ENCODE measurements at regions not wholly inside any gene's neighbourhood (a gene's known extent, or its start where the extent isn't known, plus 50 kb on each side); places are given as distances from the start of the nearest gene placed in this dataset.

- peak overlapping the region; percentile 81 for H3K4me2 ChIP-seq (ENCODE audit: low read length)
- H3K4me1 ChIP-seq (ENCODE audit: control insufficient read depth in 1 of 2, insufficient read depth in 2 of 2, low read length in 2 of 2): peaks cover 54 to 57% of the 10 kb centered on the region in 2 experiments
- intact Hi-C loops (cut with micrococcal nuclease): no loop called here
- H3K27ac ChIP-seq (ENCODE audit: low read depth, low read length): peak overlapping the region; percentile 92
- POLR2A ChIA-PET: interaction anchor here (0.6 to 2.0 kb wide), 4 partner anchors 7 to 167 kb away, joined by 3 to 6 read pairs (median 6); partner anchors contain the start of gene RRBP1
- ATAC-seq: no peak
- RAD21 ChIA-PET (ENCODE audit: low non-redundant PET in 1 of 2, low total read pairs in 2 of 2, uncharacterized antibody in 2 of 2, unreplicated experiment in 2 of 2): interaction anchor here (0.7 to 1.2 kb wide), 2 partner anchors 167 kb away, joined by 3 read pairs; partner anchors contain the start of gene RRBP1 (in 2 of the 2)
- no peaks in the 10 kb centered on the region for H3K27me3 ChIP-seq (ENCODE audit: insufficient read depth, low read length)
- H3K36me3 ChIP-seq (ENCODE audit: control insufficient read depth in 1 of 2, insufficient read depth in 2 of 2, low read length in 2 of 2): no peaks in the 10 kb centered on the region
- H2AFZ ChIP-seq (ENCODE audit: low read depth, low read length, poor library complexity, severe bottlenecking): no peak overlapping the region
- H4K20me1 ChIP-seq (ENCODE audit: insufficient read depth): no peaks in the 10 kb centered on the region
- TF ChIP-seq SRF (IDR thresholded peaks at IDR 0.05; ENCODE audit: low read depth): no peak
- no peak for DNase-seq (ENCODE audit: low read depth, low spot score)
- no peaks in the 10 kb centered on the region for H3K9me3 ChIP-seq (ENCODE audit: control insufficient read depth in 1 of 2, insufficient read depth in 1 of 2, low read depth in 1 of 2, low read length in 2 of 2)
- BruUV-seq (replicated peaks): TSS peak; percentile 77
- H3K79me2 ChIP-seq (ENCODE audit: insufficient read depth, low read length): no peaks in the 10 kb centered on the region
- H3K9ac ChIP-seq (ENCODE audit: low read length): peak overlapping the region; percentile 57
- H3K9me2 ChIP-seq (ENCODE audit: insufficient read depth): no peaks in the 10 kb centered on the region
- H3K4me3 ChIP-seq (replicated peaks in 1 of 2; ENCODE audit: low read depth in 1 of 2, low read length in 2 of 2): peak overlapping the region; percentile 21 to 45; a peak in 3 of 4 replicates
- CTCF ChIA-PET: interaction anchor here (1.4 to 2.1 kb wide), 2 partner anchors 167 kb away, joined by 7 to 8 read pairs; partner anchors contain the start of gene RRBP1
These were observed 119.3 kb downstream of the SNX5 start for GRCh38 chr20:17849138-17849900.

- Histone ChIP-seq H3K79me2 (ENCODE audit: insufficient read depth, low read length) (no peaks in the 10 kb centered on the region), H3K4me1 (ENCODE audit: control insufficient read depth in 1 of 2, insufficient read depth in 2 of 2, low read length in 2 of 2) (peaks cover 59 to 62% of the 10 kb centered on the region in 2 experiments)
- POLR2A ChIA-PET: interaction anchor here (1.7 to 1.9 kb wide), 2 partner anchors 18 to 25 kb away, joined by 5 to 6 read pairs; no protein-coding TSS in a partner anchor
- no peak for TF ChIP-seq YY1 (IDR thresholded peaks at IDR 0.05; ENCODE audit: extremely low read depth, insufficient replicate concordance, low read depth, low read length)
- TF ChIP-seq TCF7L2 (IDR thresholded peaks at IDR 0.05; ENCODE audit: borderline replicate concordance, extremely low read depth, insufficient read depth, insufficient read length): no peak
- TF ChIP-seq EGR1 (IDR thresholded peaks at IDR 0.05; ENCODE audit: low read depth): no peak
- TF ChIP-seq CTCF (IDR thresholded peaks at IDR 0.05 in 2 of 3, conservative IDR thresholded peaks at IDR 0.05 in 1 of 3; ENCODE audit: borderline replicate concordance in 1 of 3, insufficient read depth in 1 of 3, low read depth in 2 of 3, low read length in 2 of 3): no peak
- no peak for TF ChIP-seq MAX (IDR thresholded peaks at IDR 0.05)
- no peak for TF ChIP-seq FOSL1 (IDR thresholded peaks at IDR 0.05; ENCODE audit: low read depth)
- no peak for TF ChIP-seq RAD21 (IDR thresholded peaks at IDR 0.05; ENCODE audit: low read depth)
- TF ChIP-seq CBX3 (IDR thresholded peaks at IDR 0.05; ENCODE audit: low read depth): no peak
- no peak for TF ChIP-seq SRF (IDR thresholded peaks at IDR 0.05; ENCODE audit: low read depth)
- TF ChIP-seq EZH2phosphoT487 (IDR thresholded peaks at IDR 0.05; ENCODE audit: borderline replicate concordance): no peak
These were observed 120.1 kb downstream of the SNX5 start for GRCh38 chr20:17848249-17849048.

More at GRCh38 chr20:17848249-17849048, 120.1 kb downstream of the SNX5 start:
- ChIA-PET RAD21 (ENCODE audit: low non-redundant PET in 1 of 2, low total read pairs in 2 of 2, uncharacterized antibody in 2 of 2, unreplicated experiment in 2 of 2) (no interaction called here), CTCF (interaction anchor here (1.4 kb wide), 1 partner anchor 166 kb away, joined by 7 read pairs; the partner anchor contains the start of gene RRBP1)
- intact Hi-C loops (cut with micrococcal nuclease): no loop called here
- no peak for DNase-seq (ENCODE audit: low read depth, low spot score)
- Histone ChIP-seq H4K20me1 (ENCODE audit: insufficient read depth) (no peaks in the 10 kb centered on the region), H3K9me3 (ENCODE audit: control insufficient read depth in 1 of 2, insufficient read depth in 1 of 2, low read depth in 1 of 2, low read length in 2 of 2) (no peaks in the 10 kb centered on the region), H3K4me3 (replicated peaks in 1 of 2; ENCODE audit: low read depth in 1 of 2, low read length in 2 of 2) (no peak overlapping the region), H3K9me2 (ENCODE audit: insufficient read depth) (no peaks in the 10 kb centered on the region), H3K27ac (ENCODE audit: low read depth, low read length) (peak overlapping the region; percentile 92), H3K4me2 (ENCODE audit: low read length) (peak overlapping the region; percentile 81), H3K36me3 (ENCODE audit: control insufficient read depth in 1 of 2, insufficient read depth in 2 of 2, low read length in 2 of 2) (no peaks in the 10 kb centered on the region), H3K9ac (ENCODE audit: low read length) (peak overlapping the region; percentile 57; the same call in 1 of the 2 replicates), H2AFZ (ENCODE audit: low read depth, low read length, poor library complexity, severe bottlenecking) (no peak overlapping the region), H3K27me3 (ENCODE audit: insufficient read depth, low read length) (no peaks in the 10 kb centered on the region)
- BruUV-seq (replicated peaks): no TSS peak
- ATAC-seq: no peak

All from HCT116 (cell line).